Left lung (tissue), 4 donors: ENCODE measurements at regions not wholly inside any gene's neighbourhood (a gene's known extent, or its start where the extent isn't known, plus 50 kb on each side); places are given as distances from the start of the nearest gene placed in this dataset.

Experiments used
- ATAC-seq: fragments of 200-7000 bp; cut with Tn5 transposase; one replicate; pipeline ENCODE4 v1.9.1; 2020; ENCODE audit warnings: moderate library complexity
- DNase-seq, 4 donors: peaks; one replicate each; pipeline ENCODE4 v3.0.0-alpha.2; 2013 to 2020
- H3K27ac ChIP-seq, 2 donors: fragments of 200-600 bp; sonication (generic) in 1 of 2; one replicate each; pipeline versions ENCODE4 v1.5.0 to v1.8.0; 2020 to 2021
- H3K27me3 ChIP-seq, 2 donors: fragments of 200-600 bp; sonication (generic) in 1 of 2; one replicate each; pipeline versions ENCODE4 v1.5.0 to v1.8.0; 2020 to 2021
- H3K36me3 ChIP-seq, 2 donors: fragments of 200-600 bp; sonication (generic) in 1 of 2; one replicate each; pipeline versions ENCODE4 v1.5.0 to v1.8.0; 2020 to 2021
- H3K4me1 ChIP-seq, 2 donors: fragments of 200-600 bp; one replicate each; pipeline ENCODE4 v1.8.0; 2021
- H3K4me3 ChIP-seq, 2 donors: fragments of 200-600 bp; sonication (generic) in 1 of 2; one replicate each; pipeline versions ENCODE4 v1.5.0 to v1.8.0; 2020 to 2021; ENCODE audit warnings: mild to moderate bottlenecking in 1 of 2
- H3K9me3 ChIP-seq, 2 donors: fragments of 200-600 bp; sonication (generic) in 1 of 2; one replicate each; pipeline versions ENCODE4 v1.5.0 to v1.8.0; 2020 to 2021
- CTCF ChIP-seq, 2 donors: fragments of 200-600 bp; sonication (generic) in 1 of 2; IDR thresholded peaks; one replicate each; pipeline versions ENCODE4 v1.5.0 to v1.8.0; 2021; ENCODE audit warnings: antibody characterized with exemption in 2 of 2
- intact Hi-C, 2 donors: fragments of 100-400 bp; cut with DNase I; formaldehyde crosslinking; loops; one replicate each; pipeline versions ENCODE4 v1.11.2 to v1.14.2; 2022
- donor health status: DM: no; HTN: yes; CAD: no.
- donor health status: DM: no; HTN: no; CAD: no.

- Histone ChIP-seq H3K27me3 (no peaks in the 10 kb centered on the region), H3K4me1 (peaks cover 3 to 5% of the 10 kb centered on the region in 2 donors), H3K4me3 (no peak overlapping the region), H3K36me3 (no peaks in the 10 kb centered on the region), H3K27ac (no peak overlapping the region), H3K9me3 (no peaks in the 10 kb centered on the region)
- ATAC-seq, result no peak
- intact Hi-C loops, result no loop called here
- peak in 2 of 4 donors; percentile 36 to 42 for DNase-seq
- no peak for TF ChIP-seq CTCF (IDR thresholded peaks at IDR 0.05)
Observed at GRCh38 chr12:25372969-25373817, 122.5 kb upstream of the KRAS start.

DNA sequence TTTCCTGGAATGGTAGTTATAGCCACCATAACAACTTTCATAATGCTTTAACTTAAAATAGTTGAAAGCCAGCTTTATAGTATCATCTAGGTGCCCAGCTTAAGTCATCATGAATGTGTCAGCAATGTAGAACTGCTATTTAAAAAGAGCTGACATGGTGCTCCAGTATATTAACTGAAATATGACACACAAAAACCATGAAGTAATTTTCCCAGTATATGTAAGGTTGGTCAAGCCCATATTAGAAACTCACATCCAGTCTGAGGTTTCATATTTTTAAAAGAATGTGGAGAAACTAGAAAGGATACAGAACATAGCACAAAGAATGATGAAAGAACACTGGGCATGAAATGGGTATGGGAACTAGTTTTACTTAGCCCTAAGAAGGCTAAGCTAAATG, 121.3 kb upstream of the KRAS start:
- peaks cover 1 to 3% of the 10 kb centered on the region in 2 donors for H3K4me1 ChIP-seq
- H3K4me3 ChIP-seq, result no peak overlapping the region
- DNase-seq (no peak), ATAC-seq (no peak)
- TF ChIP-seq CTCF (IDR thresholded peaks at IDR 0.05), result no peak
- intact Hi-C loops, result no loop called here
- H3K27me3 ChIP-seq, result no peaks in the 10 kb centered on the region
- no peak overlapping the region for H3K27ac ChIP-seq
- no peaks in the 10 kb centered on the region for H3K36me3 ChIP-seq
- H3K9me3 ChIP-seq, result no peaks in the 10 kb centered on the region

DNA sequence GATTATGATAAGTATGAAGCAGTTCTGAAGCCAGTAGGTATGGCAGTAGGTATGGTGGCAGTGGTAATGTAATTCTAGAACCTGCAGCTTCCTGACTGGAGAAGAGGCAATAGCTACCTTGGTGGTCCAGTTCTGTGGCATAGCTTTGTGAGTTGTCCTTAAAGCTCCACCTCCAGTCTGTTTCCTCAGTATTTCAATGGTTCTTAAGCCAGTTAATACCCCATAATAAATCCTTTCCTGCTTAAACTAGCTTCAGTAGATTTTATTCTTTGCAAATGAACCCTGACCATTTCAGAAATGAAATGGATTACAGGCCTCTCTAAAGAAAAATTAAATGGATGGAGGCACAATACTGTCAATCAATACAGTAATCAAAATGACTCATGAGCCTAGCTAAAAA, 117.8 kb upstream of the KRAS start:
- intact Hi-C loops, result no loop called here
- peaks cover 0 to 3% of the 10 kb centered on the region in 2 donors for H3K4me1 ChIP-seq
- no peak overlapping the region for H3K4me3 ChIP-seq
- no peaks in the 10 kb centered on the region for H3K36me3 ChIP-seq
- ATAC-seq (no peak), DNase-seq (no peak)
- H3K27me3 ChIP-seq, result no peaks in the 10 kb centered on the region
- no peaks in the 10 kb centered on the region for H3K9me3 ChIP-seq
- H3K27ac ChIP-seq, result no peak overlapping the region
- no peak for TF ChIP-seq CTCF (IDR thresholded peaks at IDR 0.05)

- no peak for ATAC-seq
- Histone ChIP-seq H3K4me1 (no peaks in the 10 kb centered on the region), H3K36me3 (no peaks in the 10 kb centered on the region), H3K27ac (no peak overlapping the region), H3K4me3 (no peak overlapping the region), H3K9me3 (no peaks in the 10 kb centered on the region), H3K27me3 (no peaks in the 10 kb centered on the region)
- no peak for TF ChIP-seq CTCF (IDR thresholded peaks at IDR 0.05)
- intact Hi-C loops, result no loop called here
- no peak for DNase-seq
Observed at GRCh38 chr12:25366122-25366521, 115.4 kb upstream of the KRAS start.

GRCh38 chr12:25365340-25365730, 114.6 kb upstream of the KRAS start:
- no peak for TF ChIP-seq CTCF (IDR thresholded peaks at IDR 0.05)
- DNase-seq, result no peak
- H3K27ac ChIP-seq, result no peak overlapping the region
- intact Hi-C loops, result no loop called here
- H3K4me1 ChIP-seq, result no peaks in the 10 kb centered on the region
- no peak overlapping the region for H3K4me3 ChIP-seq
- no peaks in the 10 kb centered on the region for H3K9me3 ChIP-seq
- H3K36me3 ChIP-seq, result no peaks in the 10 kb centered on the region
- ATAC-seq, result no peak
- H3K27me3 ChIP-seq, result no peaks in the 10 kb centered on the region
